Sigmoid colon (tissue), 6 donors: ENCODE measurements at regions not wholly inside any gene's neighbourhood (a gene's known extent, or its start where the extent isn't known, plus 50 kb on each side); places are given as distances from the start of the nearest gene placed in this dataset.
"Not testable (repeated sequence)": the region's sequence is repeated elsewhere in the genome, so short reads cannot be mapped to it uniquely, and the experiment has no call there.

ENCODE experiments used
- DNase-seq: peaks from one replicate; pipeline ENCODE4 v3.0.0-alpha.2; 2019
- H3K27ac ChIP-seq, 4 donors: fragments of 200-600 bp; sonication (generic); one replicate each; pipeline ENCODE4 v1.5.1; 2016 to 2019; ENCODE audit warnings: mild to moderate bottlenecking in 1 of 4
- H3K27me3 ChIP-seq, 3 donors: fragments of 200-600 bp; sonication (generic); one replicate each; pipeline ENCODE4 v1.5.1; 2019; ENCODE audit warnings: mild to moderate bottlenecking in 1 of 3
- H3K36me3 ChIP-seq, 4 donors: fragments of 200-600 bp; sonication (generic); one replicate each; pipeline ENCODE4 v1.5.1; 2016 to 2019
- H3K4me1 ChIP-seq, 4 donors: fragments of 200-600 bp; sonication (generic); one replicate each; pipeline ENCODE4 v1.5.1; 2017 to 2019
- H3K4me3 ChIP-seq, 4 donors: fragments of 200-600 bp; sonication (generic); one replicate each; pipeline ENCODE4 v1.5.1; 2017 to 2019; ENCODE audit warnings: mild to moderate bottlenecking in 2 of 4, moderate library complexity in 1 of 4
- H3K9me3 ChIP-seq, 4 donors: fragments of 200-600 bp in 3 of 4; sonication (generic) in 3 of 4; one replicate each; pipeline versions ENCODE4 v1.5.1 to v1.6.1; 2013 to 2019
- EP300 ChIP-seq, 4 donors: sonication (generic); formaldehyde crosslinking; IDR thresholded peaks; one replicate each; pipeline ENCODE4 v1.6.1; 2017; ENCODE audit warnings: antibody characterized with exemption in 4 of 4
- POLR2A ChIP-seq, 2 donors: fragments of 450-650 bp; IDR thresholded peaks; one replicate each; pipeline ENCODE4 v1.6.1; 2016; ENCODE audit warnings: antibody characterized with exemption in 2 of 2, mild to moderate bottlenecking in 2 of 2, moderate library complexity in 2 of 2
- POLR2AphosphoS5 ChIP-seq, 4 donors: sonication (generic); formaldehyde crosslinking; IDR thresholded peaks; one replicate each; pipeline ENCODE4 v1.6.1; 2017; ENCODE audit warnings: antibody characterized with exemption in 4 of 4
- WGBS, 2 donors: extraction: QIAGEN DNeasy Blood & Tissue Kit; methylation state at CpG; one replicate each; pipeline ENCODE4 v1.1.7; 2013; 5-methylcytosine and 5-hydroxymethylcytosine counted together
- intact Hi-C: fragments of 100-400 bp; cut with DNase I; formaldehyde crosslinking; loops from one replicate; pipeline ENCODE4 v1.15.1; 2023
- TF ChIP-seq, protein P1 (sequence below), 4 experiments: fragments of 450-650 bp in 3 of 4; fragments of 200-600 bp in 1 of 4; IDR thresholded peaks; one replicate each; pipeline ENCODE4 v1.5.1; 2016 to 2019; ENCODE audit warnings: antibody characterized with exemption in 4 of 4, mild to moderate bottlenecking in 3 of 4, moderate library complexity in 2 of 4
- donor health status: healthy with polysubstance abuse.
- donor health status: healthy.

DNA sequence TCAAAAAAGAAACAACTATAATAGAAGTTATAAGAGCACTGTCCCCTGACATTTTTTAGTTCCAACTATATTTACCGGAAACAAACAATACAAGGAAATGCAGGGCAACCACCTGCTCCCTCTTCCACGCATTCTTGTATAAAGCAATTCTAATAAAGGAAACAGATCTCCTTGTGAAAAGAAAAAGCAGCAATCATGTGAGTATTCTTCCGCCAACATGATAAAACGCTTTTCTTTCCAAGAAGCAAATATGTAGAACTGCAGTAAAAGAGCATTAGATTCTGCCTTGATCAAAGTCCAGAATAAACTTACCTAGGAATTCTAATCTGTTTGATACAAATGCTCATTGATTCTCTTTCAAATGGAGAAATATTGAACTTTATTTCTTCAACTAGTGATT, 230.3 kb downstream of the CNTN3 start:
- intact Hi-C loops = no loop called here
- H3K27me3 ChIP-seq = no peaks in the 10 kb centered on the region
- no peaks in the 10 kb centered on the region for H3K36me3 ChIP-seq
- no peak for DNase-seq
- H3K4me1 ChIP-seq = no peaks in the 10 kb centered on the region
- 21 to 61% methylated on average over 4 of the region's 4 CpGs for WGBS, 2 donors
- no peaks in the 10 kb centered on the region for H3K9me3 ChIP-seq
- H3K27ac ChIP-seq = no peak overlapping the region
- TF ChIP-seq EP300 (IDR thresholded peaks at IDR 0.05) = no peak
- TF ChIP-seq, protein P1, sequence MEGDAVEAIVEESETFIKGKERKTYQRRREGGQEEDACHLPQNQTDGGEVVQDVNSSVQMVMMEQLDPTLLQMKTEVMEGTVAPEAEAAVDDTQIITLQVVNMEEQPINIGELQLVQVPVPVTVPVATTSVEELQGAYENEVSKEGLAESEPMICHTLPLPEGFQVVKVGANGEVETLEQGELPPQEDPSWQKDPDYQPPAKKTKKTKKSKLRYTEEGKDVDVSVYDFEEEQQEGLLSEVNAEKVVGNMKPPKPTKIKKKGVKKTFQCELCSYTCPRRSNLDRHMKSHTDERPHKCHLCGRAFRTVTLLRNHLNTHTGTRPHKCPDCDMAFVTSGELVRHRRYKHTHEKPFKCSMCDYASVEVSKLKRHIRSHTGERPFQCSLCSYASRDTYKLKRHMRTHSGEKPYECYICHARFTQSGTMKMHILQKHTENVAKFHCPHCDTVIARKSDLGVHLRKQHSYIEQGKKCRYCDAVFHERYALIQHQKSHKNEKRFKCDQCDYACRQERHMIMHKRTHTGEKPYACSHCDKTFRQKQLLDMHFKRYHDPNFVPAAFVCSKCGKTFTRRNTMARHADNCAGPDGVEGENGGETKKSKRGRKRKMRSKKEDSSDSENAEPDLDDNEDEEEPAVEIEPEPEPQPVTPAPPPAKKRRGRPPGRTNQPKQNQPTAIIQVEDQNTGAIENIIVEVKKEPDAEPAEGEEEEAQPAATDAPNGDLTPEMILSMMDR (IDR thresholded peaks at IDR 0.05) = no peak
- no peak for TF ChIP-seq POLR2AphosphoS5 (IDR thresholded peaks at IDR 0.05)
- no peak for TF ChIP-seq POLR2A (IDR thresholded peaks at IDR 0.05)
- no peak overlapping the region for H3K4me3 ChIP-seq

DNA sequence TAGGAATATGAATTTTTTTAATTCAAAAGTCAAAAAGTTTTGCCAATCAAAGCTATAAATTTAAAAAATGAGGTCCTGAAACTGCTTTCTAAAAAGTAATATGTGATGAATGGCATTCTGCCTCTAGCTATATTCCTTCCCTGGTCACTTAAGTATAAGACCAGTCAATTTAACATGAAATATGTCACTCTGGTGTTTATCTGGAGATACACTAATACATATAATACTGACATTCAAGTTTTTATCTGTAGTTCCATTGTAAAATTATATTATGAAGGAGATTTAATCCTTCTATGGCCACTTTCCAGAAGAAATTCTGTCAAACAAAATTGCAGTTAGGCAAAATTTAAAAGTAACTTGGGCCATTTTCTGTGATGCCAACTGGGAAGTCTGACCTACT, 236.8 kb downstream of the CNTN3 start:
- H3K4me3 ChIP-seq = no peak overlapping the region
- H3K27me3 ChIP-seq = no peaks in the 10 kb centered on the region
- no peaks in the 10 kb centered on the region for H3K4me1 ChIP-seq
- no peak for DNase-seq
- TF ChIP-seq EP300 (IDR thresholded peaks at IDR 0.05) = no peak
- no peak for TF ChIP-seq POLR2A (IDR thresholded peaks at IDR 0.05)
- TF ChIP-seq, protein P1 (IDR thresholded peaks at IDR 0.05) = no peak
- no peak for TF ChIP-seq POLR2AphosphoS5 (IDR thresholded peaks at IDR 0.05)
- H3K27ac ChIP-seq = no peak overlapping the region
- intact Hi-C loops = no loop called here
- no peaks in the 10 kb centered on the region for H3K9me3 ChIP-seq
- H3K36me3 ChIP-seq = no peaks in the 10 kb centered on the region

DNA sequence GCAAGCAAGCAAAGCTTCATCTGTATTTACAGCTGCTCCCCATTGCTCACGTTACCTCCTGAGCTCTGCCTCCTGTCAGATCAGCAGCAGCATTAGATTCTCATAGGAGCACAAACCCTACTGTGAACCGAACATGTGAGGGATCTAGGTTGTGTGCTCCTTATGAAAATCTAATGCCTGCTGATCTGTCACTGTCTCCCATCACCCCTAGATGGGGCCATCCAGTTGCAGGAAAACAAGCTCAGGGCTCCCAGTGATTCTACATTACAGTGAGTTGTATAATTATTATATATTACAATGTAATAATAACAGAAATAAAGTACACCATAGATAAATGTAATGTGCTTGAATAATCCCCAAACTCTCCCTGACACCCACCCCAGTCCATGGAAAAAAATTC, 238.1 kb downstream of the CNTN3 start:
- H3K36me3 ChIP-seq, H3K9me3 ChIP-seq, H3K4me1 ChIP-seq, H3K27me3 ChIP-seq, H3K4me3 ChIP-seq, H3K27ac ChIP-seq, intact Hi-C loops, DNase-seq: not testable (repeated sequence)
- 95% methylated on average over 2 of the region's 2 CpGs for WGBS, 2 donors

DNA sequence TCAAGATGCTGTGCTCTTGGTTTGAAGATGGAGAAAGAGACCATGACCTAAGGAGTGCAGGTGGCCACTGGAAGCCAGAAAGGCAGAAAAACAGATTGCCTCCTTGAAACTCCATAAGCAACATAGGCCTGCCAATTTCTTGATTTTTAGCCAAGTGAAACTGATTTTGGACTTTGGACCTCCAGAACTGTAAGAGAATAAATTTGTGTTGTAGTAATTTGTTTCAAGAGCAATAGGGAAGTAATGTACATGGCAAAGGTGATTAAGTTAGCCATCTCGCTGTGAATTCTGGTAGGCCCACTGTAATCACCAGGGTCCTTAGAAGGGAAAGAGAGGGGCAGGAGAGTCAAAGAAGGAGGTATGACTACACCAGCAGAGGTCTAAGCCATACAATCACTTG, 238.8 kb downstream of the CNTN3 start:
- no peaks in the 10 kb centered on the region for H3K9me3 ChIP-seq
- no peak for DNase-seq
- no peak overlapping the region for H3K4me3 ChIP-seq
- no peak overlapping the region for H3K27ac ChIP-seq
- intact Hi-C loops = no loop called here
- TF ChIP-seq, protein P1 (IDR thresholded peaks at IDR 0.05) = no peak
- TF ChIP-seq POLR2A (IDR thresholded peaks at IDR 0.05) (no peak), EP300 (IDR thresholded peaks at IDR 0.05) (no peak), POLR2AphosphoS5 (IDR thresholded peaks at IDR 0.05) (no peak)
- no peaks in the 10 kb centered on the region for H3K4me1 ChIP-seq
- 21 to 74% methylated on average over 1 of the region's 1 CpG for WGBS, 2 donors
- no peaks in the 10 kb centered on the region for H3K36me3 ChIP-seq
- H3K27me3 ChIP-seq = no peaks in the 10 kb centered on the region

DNA sequence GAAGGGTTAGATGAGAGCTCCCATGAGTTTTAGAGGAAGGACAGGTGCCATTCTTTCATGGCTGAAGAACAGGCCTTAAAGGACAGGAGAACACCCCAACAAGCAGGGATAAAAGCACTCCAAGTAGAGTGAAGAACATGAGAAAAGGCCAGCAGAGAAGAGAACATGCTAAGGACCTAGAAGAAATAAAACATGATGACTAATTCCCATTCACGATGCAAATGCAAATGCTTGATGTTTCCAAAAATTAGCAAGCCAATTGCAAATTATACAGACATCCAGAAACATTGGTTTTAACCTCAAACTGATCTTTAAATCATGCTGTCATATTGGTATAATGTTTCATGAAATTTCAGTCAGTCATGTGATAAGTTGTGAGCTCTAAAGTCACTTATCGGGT, 241.7 kb downstream of the CNTN3 start:
- H3K4me1 ChIP-seq = no peaks in the 10 kb centered on the region
- intact Hi-C loops = no loop called here
- TF ChIP-seq, protein P1 (IDR thresholded peaks at IDR 0.05) = no peak
- TF ChIP-seq POLR2A (IDR thresholded peaks at IDR 0.05) (no peak), EP300 (IDR thresholded peaks at IDR 0.05) (no peak), POLR2AphosphoS5 (IDR thresholded peaks at IDR 0.05) (no peak)
- H3K27ac ChIP-seq = no peak overlapping the region
- no peak overlapping the region for H3K4me3 ChIP-seq
- no peak for DNase-seq
- WGBS, 2 donors = 71 to 87% methylated on average over 2 of the region's 2 CpGs
- no peaks in the 10 kb centered on the region for H3K36me3 ChIP-seq
- H3K27me3 ChIP-seq = no peaks in the 10 kb centered on the region
- no peaks in the 10 kb centered on the region for H3K9me3 ChIP-seq
